ENCODE measurements at regions not wholly inside any gene's neighbourhood (a gene's known extent, or its start where the extent isn't known, plus 50 kb on each side); places are given as distances from the start of the nearest gene placed in this dataset.

GRCh38 chr22:47994601-47995263 is 1232.3 kb downstream of the TBC1D22A start:
- no peak for DNase-seq (ENCODE audit: low read depth in 1 of 2, low spot score in 1 of 2)
- H3K4me1 ChIP-seq (ENCODE audit: low read depth): no peaks in the 10 kb centered on the region
- no peak overlapping the region for H3K4me3 ChIP-seq
- no peak for TF ChIP-seq CTCF (IDR thresholded peaks at IDR 0.05; ENCODE audit: low read depth, low read length)
- H3K36me3 ChIP-seq: no peaks in the 10 kb centered on the region
- no peak overlapping the region for H3K27ac ChIP-seq
- no peaks in the 10 kb centered on the region for H3K27me3 ChIP-seq
- H3K9me3 ChIP-seq (ENCODE audit: low read depth): no peaks in the 10 kb centered on the region

DNA sequence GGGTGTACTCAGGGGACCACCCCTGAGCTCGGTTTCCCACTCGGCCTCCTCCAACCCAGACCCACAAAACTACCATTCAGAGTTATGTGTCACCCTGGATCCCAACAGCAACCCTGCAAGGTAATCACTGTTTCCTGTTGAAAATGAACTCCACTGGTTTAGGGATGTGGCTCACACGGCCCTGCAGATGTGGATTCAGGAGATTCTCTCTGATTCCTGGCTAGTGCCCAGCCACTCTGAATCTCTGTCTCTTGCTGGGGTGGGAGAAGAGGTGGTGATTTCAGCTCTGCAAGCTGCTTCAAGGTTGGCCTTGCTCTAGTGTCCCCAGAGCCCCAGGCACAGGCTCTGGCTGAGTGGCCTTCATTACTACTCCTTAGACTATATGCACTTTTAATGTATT is 1231.6 kb downstream of the TBC1D22A start:
- Histone ChIP-seq H3K27ac (no peak overlapping the region), H3K4me1 (ENCODE audit: low read depth) (no peaks in the 10 kb centered on the region), H3K4me3 (no peak overlapping the region), H3K36me3 (no peaks in the 10 kb centered on the region), H3K9me3 (ENCODE audit: low read depth) (no peaks in the 10 kb centered on the region), H3K27me3 (no peaks in the 10 kb centered on the region)
- no peak for TF ChIP-seq CTCF (IDR thresholded peaks at IDR 0.05; ENCODE audit: low read depth, low read length)
- no peak for DNase-seq (ENCODE audit: low read depth in 1 of 2, low spot score in 1 of 2)

GRCh38 chr22:47990481-47990880 is 1228.0 kb downstream of the TBC1D22A start:
- no peaks in the 10 kb centered on the region for H3K36me3 ChIP-seq
- H3K9me3 ChIP-seq (ENCODE audit: low read depth): no peaks in the 10 kb centered on the region
- TF ChIP-seq CTCF (IDR thresholded peaks at IDR 0.05; ENCODE audit: low read depth, low read length): no peak
- no peak for DNase-seq (ENCODE audit: low read depth in 1 of 2, low spot score in 1 of 2)
- H3K27me3 ChIP-seq: no peaks in the 10 kb centered on the region
- H3K4me1 ChIP-seq (ENCODE audit: low read depth): no peaks in the 10 kb centered on the region
- H3K27ac ChIP-seq: no peak overlapping the region
- H3K4me3 ChIP-seq: no peak overlapping the region

GRCh38 chr22:47987885-47988515 is 1225.5 kb downstream of the TBC1D22A start:
- H3K4me1 ChIP-seq (ENCODE audit: low read depth): no peaks in the 10 kb centered on the region
- no peaks in the 10 kb centered on the region for H3K36me3 ChIP-seq
- no peak overlapping the region for H3K27ac ChIP-seq
- H3K4me3 ChIP-seq: no peak overlapping the region
- TF ChIP-seq CTCF (IDR thresholded peaks at IDR 0.05; ENCODE audit: low read depth, low read length): no peak
- H3K27me3 ChIP-seq: no peaks in the 10 kb centered on the region
- H3K9me3 ChIP-seq (ENCODE audit: low read depth): no peaks in the 10 kb centered on the region
- no peak for DNase-seq (ENCODE audit: low read depth in 1 of 2, low spot score in 1 of 2)

DNA sequence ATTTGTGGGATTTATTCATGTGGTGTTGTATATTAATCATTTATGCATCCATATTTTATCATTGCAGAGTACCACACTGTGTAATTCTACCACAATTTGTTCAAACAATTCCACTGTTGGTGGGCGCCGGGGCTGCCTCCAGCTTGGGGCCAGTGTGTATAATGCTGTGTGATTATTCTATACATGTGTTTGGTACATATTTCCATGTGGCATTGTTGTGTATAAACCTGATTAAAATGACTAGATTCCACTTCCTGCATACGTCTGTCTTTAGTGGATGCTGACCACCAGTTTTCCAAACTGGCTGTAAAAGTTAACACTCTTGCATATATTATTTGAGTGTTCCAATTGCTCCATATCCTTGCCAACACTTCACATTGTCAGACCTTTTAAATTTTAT is 1213.8 kb downstream of the TBC1D22A start:
- H3K36me3 ChIP-seq: no peaks in the 10 kb centered on the region
- no peaks in the 10 kb centered on the region for H3K4me1 ChIP-seq (ENCODE audit: low read depth)
- no peaks in the 10 kb centered on the region for H3K27me3 ChIP-seq
- H3K27ac ChIP-seq: no peak overlapping the region
- TF ChIP-seq CTCF (IDR thresholded peaks at IDR 0.05; ENCODE audit: low read depth, low read length): no peak
- H3K9me3 ChIP-seq (ENCODE audit: low read depth): no peaks in the 10 kb centered on the region
- H3K4me3 ChIP-seq: no peak overlapping the region
- DNase-seq (ENCODE audit: low read depth in 1 of 2, low spot score in 1 of 2): no peak
